LNCaP clone FGC (cell line): ENCODE measurements at regions not wholly inside any gene's neighbourhood (a gene's known extent, or its start where the extent isn't known, plus 50 kb on each side); places are given as distances from the start of the nearest gene placed in this dataset.

ENCODE experiments used
- DNase-seq: peaks from one replicate; pipeline ENCODE4 v3.0.0-alpha.2; 2011; ENCODE audit warnings: low read depth
- H3K4me3 ChIP-seq: 2 replicates; pipeline ENCODE4 v1.5.1; 2011; ENCODE audit warnings: mild to moderate bottlenecking, low read depth, low read length, control low read depth
- CTCF ChIP-seq: IDR thresholded peaks from 2 replicates; pipeline ENCODE4 v1.5.1; 2012; ENCODE audit warnings: mild to moderate bottlenecking; ENCODE audit not compliant: control insufficient read depth, insufficient read depth; ENCODE audit errors: extremely low read depth

GRCh38 chr21:23356905-23357304 is 2250.4 kb downstream of the MRPL39 start:
- no peak for TF ChIP-seq CTCF
- no peak overlapping the region for H3K4me3 ChIP-seq
- DNase-seq = no peak

GRCh38 chr21:23316190-23316589 is 2291.1 kb downstream of the MRPL39 start:
- DNase-seq = no peak
- no peak for TF ChIP-seq CTCF
- no peak overlapping the region for H3K4me3 ChIP-seq

DNA sequence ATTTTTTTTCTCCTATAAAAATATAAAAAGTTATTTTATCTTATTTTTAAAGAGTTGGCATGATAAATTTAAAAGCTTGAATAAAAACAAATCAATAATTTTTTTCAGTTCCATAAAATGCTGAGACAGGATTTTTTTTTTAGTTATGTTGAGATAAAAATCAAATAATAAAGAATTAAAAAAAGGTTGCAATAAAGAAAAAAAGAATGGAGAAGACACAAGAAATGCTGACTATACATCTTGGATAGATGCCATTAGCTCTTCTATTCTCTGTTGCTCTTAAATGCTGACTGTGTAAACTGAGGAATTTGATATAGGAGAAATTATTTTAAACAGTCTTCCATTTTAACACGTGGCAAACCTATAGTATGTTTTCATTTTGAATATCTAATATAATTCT is 2298.5 kb downstream of the MRPL39 start:
- no peak for DNase-seq
- no peak for TF ChIP-seq CTCF

GRCh38 chr21:23307065-23307464 is 2300.2 kb downstream of the MRPL39 start:
- no peak for DNase-seq
- TF ChIP-seq CTCF = no peak
- H3K4me3 ChIP-seq = no peak overlapping the region

More for the DNA sequence above, 2298.5 kb downstream of the MRPL39 start:
- H3K4me3 ChIP-seq = no peak overlapping the region

- no peak for TF ChIP-seq CTCF
Observed at GRCh38 chr21:23292292-23292691, 2294.1 kb downstream of the NCAM2 start.

GRCh38 chr21:23281917-23282316 is 2283.7 kb downstream of the NCAM2 start:
- TF ChIP-seq CTCF = no peak
- H3K4me3 ChIP-seq = no peak overlapping the region
- no peak for DNase-seq

More at GRCh38 chr21:23292292-23292691, 2294.1 kb downstream of the NCAM2 start:
- no peak overlapping the region for H3K4me3 ChIP-seq
- DNase-seq = no peak

DNA sequence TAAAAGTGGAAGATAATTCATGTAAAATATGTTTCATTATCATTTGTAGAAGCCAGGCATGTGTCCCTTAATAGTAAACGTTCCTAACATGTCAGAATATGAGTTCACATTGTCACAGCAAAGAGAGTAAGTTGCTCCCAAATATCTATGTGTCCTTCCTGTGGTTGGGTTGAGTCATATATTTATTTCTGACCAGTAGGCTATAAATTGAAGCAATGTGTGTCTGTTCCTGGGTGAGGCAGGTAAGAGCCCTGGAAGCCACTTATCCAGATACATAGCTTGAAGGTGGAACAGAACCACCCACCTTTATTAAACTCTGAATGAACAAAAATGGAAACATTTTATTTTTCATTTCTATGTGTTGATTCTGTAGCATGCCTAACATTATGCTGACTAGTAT is 2251.6 kb downstream of the NCAM2 start:
- DNase-seq = no peak
- no peak overlapping the region for H3K4me3 ChIP-seq
- TF ChIP-seq CTCF = no peak
